ENCODE measurements at regions not wholly inside any gene's neighbourhood (a gene's known extent, or its start where the extent isn't known, plus 50 kb on each side); places are given as distances from the start of the nearest gene placed in this dataset.

DNA sequence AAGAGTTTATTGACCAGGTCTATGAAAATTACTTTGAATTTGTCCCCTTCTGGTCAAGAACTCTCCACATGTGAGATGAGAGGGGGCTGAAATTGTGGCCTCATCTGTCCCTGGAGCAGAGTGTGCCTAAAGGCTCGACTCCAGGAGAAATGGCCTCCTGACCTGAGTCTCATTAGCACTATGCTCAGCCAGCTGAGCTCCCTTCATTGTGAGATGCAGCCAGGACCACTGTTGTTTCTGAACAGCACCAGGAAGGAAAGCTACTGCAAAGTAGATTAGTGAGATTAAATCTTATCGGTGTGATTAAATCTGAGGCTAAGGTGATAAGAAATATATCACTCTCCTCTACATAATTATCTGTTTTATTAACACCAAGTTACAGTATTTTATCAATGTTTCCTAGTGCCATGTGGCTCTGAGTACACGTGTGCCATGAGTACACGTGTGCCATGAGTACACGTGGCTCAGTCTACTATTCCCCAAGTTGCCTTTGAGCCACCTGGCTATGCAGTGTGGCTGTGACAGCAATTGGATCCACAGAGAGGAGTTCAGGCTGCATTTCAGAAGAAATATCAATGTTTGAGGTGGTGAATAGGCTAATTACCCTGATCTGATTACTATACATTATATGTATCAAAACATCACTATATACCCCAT lies 126.9 kb downstream of the IPMK start:
- DNase-seq, result no peak

DNA sequence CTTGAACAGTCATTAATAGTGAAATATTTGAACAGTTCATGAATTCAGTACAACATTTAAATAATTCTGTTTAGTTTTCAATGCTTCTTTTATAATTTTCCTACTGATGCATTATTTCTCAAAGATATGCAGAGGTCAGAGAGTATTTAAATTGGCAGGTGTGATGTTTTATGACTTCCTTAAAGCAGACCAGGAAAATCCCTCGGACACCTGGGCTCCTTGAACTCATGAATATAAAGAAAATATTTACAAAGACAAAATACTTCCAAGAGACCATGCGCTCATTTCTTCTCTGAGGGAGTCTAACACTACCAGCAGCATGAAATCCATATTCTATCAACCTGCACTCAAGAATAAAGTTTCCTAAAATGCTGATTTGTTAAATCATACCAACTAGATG lies 127.6 kb downstream of the IPMK start:
- DNase-seq, result no peak

DNA sequence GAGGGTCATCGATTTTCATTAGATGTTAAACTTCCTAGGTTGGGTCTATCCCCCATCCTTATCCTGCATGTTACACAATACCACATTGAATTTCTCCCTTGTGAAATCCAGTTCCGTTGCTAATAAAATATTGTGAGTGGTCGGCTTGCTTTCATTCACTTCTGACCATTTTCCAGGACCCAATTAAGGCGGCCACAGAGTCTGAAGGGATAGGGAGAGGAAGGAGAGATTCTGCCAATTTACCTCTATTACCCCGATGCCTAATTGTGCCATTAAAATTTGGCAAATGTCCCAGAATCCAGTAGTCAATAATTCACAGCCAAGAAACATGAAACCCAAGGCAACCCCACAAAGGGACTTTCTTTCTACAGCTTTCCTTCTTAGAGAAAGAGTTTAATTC lies 129.9 kb downstream of the IPMK start:
- DNase-seq, result no peak

DNA sequence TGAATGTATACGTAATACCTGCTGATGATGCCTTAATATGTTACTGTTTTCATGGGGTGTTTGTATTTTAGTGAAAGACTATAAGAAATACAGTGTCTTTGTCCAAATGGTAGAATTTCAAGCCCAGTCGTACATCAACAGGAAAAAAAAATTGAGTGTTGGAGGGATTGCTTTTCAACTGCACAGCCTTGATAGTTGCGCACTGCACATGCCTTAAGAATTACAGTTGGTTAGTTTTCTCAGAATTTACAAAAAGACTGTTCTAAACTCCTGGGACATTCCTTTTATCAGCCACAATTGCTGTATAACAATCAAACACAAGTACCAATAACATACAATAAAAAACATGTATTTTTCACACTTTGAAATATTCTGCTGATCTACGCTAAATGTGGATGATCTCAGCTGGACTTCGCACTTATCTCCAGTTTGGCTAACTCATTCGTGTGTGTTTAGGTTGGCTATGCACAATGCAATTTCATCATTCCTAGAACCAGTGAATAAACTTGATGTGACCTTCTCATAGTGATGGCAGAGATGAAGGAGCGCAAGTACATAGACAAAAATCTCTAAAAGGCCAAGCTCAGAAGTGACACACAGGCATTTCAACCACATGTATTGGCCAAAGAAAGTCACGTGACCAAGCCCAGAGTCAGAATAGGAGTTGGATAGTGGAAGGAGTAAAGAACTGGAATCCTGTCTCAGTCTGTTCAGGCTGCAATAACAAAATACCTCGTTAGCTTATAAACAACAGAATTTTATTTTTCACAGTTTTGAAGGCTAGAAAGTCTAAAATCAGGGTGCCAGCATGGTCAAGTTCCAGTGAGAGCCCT lies 152.3 kb downstream of the IPMK start:
- no peak for DNase-seq

DNA sequence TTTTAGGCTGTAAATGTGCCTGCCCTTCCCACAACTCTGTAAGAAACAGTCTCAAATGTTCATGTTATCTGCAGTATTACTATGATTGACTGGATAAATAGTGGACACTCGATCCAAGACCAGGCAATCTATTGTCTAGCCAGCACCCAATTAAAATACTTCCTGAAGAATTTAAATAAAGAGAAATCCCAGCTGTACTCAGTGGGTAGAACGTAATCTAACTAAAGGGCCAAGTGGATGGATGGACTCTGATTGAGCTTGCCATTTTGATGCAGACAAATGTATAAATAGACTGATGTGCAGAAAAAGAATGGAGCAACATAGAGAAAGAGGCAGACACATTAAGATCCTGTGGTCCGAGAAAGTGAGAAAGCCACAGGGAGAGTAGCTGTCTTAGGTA lies 158.0 kb downstream of the IPMK start:
- DNase-seq, result peak; percentile 45

DNA sequence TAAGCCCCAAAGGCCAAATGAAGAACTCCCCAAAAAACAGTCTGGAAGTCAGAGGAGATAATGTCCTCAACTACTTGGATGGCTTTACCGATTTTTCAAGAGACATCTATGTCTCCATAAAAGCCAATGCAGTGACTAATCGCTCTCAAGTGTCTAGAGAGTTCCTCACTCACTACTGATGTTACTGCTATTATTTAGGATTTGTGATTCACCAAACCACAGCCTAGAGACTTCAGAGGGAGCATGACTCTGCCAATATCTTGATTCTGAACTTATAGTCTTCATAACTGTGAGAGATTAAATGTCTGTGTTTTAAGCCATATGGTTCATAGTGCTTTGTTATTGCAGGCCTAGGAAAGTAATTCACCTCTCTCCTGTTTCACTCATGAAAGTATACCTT lies 160.2 kb downstream of the IPMK start:
- peak; percentile 94 for DNase-seq

DNA sequence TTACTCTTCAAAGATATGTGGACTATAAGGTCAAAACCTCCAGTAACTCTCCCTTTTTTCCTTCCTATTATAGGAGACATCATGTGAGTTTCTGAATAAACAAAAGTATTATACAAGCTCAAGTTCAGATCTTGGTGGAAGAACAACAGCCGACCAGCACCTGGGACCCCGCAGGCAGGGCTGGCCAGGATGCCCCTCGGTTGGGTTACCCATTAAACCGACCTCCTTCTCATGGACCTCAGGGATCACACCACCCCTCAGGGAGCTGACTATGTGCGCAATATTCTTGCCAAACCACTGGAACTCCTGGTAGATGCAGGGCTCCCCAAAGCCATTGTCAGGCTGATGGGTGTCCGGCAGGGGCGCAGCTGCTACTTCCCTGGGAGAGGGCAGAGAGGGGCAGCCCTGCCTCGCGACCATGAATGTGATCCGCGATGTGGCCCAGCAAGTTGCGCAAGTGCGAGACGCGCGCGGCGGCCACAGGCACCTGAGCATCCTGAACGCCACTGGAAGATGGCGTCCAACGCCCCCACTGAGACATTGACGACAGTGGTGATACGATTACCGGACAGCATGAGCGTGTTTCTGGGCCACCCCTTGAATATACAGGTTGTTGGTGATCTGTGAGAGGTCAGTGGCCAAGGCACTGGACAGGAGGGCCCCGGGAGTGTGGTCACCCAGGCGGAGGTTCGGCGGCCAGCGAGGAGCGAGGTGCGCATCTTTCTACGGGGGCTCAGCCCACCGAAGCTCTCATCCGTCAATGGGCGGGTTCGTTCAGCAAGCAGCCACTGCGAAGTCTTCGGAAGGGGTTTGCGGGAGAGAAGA lies 161.3 kb downstream of the IPMK start:
- DNase-seq, result no peak

DNA sequence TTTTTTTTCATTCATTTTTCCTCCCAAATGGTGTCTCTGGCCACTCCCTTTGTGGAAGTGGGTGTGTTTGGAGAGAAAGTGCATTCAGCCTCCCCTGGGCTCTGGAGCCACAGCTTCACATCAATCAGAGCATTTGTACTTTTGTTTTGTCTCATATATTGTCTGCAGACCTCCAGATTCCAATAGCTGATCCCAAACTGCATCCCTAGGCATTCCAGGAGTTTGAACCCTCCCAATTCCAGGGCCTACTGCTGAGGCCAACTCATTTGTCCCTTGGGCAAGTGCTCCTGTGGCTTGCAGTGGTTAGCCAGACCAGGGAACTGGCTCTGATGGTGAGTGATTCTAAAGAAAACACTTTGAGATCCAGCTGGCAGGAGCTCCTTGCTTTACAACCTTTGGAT lies 163.3 kb downstream of the IPMK start:
- DNase-seq, result peak; percentile 78

DNA sequence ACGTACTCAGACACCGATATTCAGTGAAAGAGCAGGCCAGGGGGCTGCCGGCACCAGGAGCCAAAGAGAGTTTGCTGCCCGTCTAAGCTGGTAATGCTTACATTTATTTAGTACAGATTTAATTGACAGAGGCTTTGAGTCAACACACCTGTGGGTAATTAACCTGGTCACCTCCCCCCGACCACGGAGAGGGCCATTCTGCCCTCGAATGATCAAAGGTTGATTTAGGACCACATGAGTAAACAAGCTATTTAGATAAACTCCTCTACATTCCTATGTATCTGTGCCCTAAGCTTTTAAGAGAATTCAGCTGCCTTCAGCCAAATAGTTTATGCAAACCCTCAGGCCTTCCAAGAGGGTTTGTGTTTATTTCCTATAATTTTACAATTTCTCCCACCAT lies 164.8 kb downstream of the IPMK start:
- DNase-seq, result no peak

DNA sequence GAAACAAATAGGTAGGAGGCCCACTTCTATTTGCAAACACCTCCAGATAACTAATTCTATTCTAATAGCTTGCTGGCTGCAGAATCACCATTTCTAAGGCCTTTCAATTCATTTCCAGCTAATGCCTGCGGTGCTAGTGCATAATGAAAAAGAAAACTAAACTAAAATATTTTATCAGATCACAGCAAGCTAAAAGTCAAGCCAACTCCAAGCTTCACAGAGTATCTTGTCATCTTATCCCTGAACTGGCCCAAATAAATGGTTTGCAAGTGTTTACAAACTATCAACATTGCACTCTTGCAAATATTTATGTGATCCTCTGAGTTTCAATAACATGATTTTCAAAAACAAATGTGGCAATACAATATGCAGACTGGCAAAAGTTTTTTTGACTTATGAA lies 166.0 kb downstream of the IPMK start:
- no peak for DNase-seq

DNA sequence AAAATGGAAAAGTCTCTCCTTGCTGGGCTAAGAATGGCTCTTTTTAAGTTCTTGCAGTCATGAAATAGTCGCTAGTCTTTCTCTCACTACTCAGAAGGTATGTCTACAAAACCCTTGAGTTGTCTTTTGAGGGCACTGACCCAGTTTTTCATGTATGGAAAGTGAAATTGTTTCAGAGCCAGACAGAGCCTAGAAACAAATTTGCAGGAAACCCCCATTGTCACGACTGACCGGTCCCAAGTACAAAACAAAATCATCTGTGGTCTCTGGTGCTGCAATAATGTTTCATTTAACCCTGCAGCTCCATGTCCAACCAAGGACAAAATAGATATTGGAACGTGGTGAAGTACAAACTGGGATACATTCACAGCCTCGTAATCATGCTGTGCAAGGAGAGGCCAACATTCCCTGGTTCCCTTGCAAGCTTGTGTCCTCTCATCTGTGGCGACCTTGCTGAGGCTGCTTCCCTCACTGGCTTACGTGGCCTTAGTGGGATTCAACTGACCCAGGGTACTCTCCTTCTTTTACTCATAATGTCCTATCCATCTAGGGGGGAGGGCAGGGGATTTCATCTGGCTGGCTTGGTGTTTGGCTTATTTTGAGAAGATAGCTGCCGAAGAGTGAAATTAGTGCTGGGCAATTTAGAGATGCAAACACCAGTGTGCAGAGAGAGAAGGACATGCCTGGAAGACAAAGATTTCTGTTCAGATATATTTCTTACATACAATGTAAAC lies 172.5 kb downstream of the IPMK start:
- DNase-seq, result no peak

DNA sequence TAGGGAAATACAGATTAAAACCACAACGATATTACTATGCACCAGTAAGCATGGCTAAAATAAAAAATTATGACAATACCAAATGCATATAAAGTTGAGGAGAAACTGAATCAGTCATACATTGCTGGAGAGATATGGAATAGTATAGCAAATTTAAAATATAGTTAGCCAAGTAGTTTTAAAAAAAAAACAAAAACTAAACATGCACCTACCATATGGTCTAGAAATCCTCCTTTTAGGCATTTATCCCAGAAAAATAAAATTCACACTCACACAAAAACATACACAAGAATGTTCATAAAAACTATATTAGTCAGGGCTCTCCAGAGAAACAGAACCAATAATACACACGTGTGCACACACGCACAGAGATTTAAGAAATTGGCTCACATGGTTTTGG lies 175.8 kb downstream of the IPMK start:
- DNase-seq, result no peak

DNA sequence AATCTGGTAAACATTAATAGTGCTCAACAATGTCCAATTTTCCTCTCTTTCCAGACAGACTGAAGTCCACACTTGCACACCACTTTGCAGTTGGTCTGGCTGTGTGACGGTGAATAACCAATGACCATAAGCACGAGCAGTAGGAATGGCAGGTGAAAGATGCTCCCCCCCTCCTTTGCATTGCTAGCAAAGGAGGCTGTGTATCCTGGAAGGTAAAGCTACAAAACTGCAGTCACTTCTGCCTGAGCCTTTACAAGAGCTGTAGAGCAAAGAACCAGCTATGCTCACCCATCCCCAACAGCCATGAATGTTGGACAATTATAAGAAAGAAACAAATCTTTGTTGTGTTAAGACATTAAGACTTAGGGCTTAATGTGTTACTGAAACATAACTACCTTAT lies 178.0 kb downstream of the IPMK start:
- no peak for DNase-seq

DNA sequence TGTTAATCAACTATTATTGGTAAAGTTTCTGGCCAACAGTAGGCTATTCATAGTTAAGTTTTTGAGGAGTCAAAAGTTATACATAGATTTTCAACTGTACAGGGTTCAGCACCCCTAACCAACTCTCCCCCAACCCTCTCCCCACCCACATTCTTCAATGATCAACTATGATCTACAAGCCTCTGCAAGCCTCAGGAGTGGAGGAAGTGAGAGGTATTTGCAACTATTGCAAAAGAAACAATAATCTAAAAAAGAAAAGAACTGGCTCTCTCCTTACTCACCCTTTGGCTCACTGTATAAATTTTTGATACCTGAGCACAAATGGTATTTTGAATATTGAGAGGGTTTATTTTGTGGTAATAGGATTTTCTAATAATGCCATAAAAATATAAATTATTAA lies 179.8 kb downstream of the IPMK start:
- DNase-seq, result no peak

DNA sequence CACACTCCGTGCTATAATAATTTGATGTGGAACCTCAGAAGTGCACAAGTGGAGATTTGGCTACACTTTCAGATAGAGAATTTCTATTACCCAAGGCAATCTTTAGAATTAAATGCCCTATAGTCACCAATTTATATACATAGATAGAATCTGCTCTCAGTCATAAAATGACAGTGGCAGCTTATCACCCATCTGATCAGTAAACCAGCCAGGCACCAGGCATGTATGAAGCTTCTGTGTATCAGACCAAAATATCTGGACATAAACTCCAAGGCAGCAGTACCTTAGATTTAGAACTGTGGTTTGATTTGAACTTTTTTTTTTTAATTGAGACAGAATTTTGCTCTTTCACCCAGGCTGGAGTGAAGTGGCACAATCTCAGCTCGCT lies 180.9 kb downstream of the IPMK start:
- DNase-seq, result no peak

DNA sequence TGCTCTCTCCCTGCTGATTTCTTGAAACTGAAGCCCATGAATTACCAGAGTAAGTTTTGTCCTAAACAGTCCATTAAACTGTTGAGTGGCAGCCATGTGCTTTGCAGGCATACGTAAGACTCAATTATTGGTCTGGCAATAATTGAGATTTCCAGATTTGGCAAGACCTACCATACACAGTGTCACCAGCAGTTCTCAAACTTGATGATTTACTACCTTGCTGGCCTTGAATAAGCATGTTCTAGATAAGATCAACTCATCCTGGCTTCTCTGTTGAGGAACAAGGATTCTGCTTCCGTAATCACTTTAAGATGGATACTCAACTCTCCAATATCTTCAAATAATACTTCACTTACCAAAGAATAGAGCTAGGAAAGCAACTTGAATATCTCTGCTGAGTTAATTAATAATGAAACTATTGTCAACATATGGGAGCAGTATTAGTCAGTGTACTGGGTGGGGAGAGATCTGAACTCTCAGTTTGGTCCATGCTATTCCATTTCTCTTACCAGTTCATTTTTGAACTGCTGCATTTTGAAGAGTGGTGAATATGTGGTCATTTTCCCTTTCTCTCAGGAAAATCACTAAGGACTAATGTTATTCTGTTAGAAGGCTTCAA lies 181.4 kb downstream of the IPMK start:
- DNase-seq, result no peak

DNA sequence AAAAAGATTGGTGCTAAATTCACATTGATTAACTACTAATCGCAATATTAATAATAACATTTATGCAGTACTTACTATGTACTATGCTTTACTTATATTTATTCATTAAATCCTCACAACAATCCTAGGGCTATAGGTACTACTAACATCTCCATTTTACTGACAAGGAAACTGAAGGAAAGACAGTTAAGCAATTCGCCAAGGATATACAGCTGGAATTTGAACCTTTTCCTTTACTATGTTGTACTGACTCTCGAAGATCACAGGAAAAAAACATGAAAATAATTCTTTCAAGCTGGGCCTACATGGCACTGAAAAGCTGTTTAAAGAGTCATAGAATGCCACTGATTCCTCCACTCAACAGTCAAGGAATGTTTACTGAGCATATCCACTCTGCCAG lies 185.4 kb downstream of the IPMK start:
- no peak for DNase-seq

DNA sequence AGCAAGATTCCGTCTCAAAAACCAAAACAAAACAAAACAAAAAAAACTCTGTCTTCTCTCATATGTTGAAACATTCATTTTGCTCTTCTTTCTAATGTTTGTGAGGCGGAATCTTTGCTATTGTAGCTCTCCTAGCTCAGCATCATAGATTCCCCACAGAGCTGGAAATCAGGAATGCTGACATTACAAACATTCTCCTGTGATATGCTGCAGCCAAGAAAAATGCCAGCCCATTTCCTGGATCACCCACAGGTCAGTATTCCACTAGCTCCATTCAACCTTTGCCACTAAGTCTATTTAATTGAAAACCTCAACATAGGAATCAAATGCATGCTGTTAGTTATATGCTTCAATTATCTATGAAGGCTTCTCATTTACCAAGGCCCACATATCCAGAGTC lies 186.3 kb downstream of the IPMK start:
- DNase-seq, result peak; percentile 4

DNA sequence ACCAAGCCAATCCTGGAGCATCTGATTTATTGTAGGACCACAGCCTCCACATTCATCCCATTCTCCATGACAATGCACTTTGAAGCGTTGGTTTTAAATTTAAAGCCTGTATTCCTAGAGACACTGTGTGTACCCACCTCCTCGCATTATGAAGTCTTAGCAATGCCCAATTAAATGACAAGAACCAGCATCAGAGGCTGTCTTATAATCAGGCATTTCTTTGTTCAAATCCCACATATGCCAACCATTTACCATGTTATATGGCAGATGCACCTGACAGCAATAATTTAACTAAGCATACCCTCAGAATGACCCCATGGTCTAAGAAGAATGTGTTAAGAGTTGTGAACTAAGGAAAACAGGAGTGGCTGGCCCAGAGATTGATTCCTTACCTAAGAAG lies 188.2 kb downstream of the IPMK start:
- DNase-seq, result no peak

DNA sequence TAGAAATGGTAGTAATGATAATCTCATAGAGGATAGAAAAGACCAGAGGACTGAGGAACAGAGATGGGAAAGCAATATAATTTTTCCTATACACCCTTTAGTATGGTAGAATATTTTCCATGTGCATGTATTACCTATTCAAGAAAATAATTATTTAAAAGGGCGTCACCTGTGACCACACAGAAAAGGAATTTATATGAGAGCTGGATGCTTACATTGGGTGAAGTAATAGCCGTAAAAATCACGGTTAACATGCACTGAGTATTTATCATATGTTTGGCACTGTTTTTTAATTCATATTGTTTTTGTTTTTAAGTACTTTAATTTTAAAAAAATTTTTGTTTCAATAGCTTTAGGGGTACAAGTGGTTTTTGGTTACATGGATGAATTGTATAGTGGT lies 195.1 kb downstream of the IPMK start:
- no peak for DNase-seq

DNA sequence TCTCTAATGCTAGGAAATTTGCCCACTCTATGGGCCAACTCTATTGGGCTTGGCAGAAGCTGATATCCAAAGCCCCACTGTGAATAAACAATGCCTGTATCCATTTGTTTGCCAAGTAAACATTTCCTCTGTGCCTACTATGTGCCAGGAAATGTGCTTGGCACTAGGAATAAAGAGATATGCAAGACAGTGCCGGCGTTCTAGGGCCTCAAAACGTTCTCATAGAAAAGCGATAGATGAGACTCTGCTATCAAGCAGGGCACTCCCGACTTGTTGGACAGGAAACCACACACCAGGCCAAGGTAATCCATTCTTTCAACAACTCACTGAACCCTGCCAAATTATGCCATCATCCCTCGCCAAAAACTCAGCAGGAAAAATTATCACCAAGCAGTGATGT lies 196.7 kb downstream of the IPMK start:
- DNase-seq, result no peak

DNA sequence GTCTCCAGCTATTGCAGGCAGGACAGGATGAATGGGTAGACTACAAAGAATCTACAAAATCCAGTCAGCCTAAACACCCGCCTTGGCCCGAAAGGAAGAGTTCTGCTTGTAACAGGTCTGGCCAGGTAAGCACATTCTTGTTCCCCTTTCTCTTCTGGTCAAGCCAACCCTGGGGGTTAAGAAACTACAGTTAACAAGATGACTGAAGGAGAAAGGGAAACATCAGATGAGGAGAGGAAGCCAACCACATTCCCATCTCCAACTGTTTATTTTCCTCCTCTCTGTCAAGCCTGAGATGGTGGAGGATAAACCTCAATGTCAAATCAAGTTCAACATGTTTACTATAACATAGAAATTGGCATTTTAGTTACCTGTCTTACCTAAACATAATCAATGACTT lies 198.9 kb downstream of the IPMK start:
- no peak for DNase-seq

DNA sequence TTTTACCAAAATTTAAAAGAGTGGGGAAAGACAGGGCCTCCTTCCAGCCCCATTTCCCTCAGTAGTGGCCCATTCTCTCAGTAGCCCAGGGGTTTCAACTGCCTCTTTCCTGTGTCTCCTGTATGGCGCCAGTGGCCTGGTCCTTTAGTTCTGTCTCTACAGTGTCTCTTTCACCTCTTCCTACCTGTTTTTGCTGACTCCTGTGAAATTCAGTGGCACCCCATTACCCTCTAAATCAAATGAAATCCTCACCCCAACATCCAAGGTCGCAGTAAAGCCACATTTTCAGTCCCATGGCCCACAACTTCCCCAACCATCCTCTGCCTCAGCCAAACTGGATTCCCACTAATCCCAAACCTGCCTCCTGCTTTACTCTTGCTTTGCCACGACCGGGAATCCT lies 200.7 kb downstream of the IPMK start:
- DNase-seq, result no peak

Measured in fibroblast of upper back skin (primary cell).